ENCODE measurements at regions not wholly inside any gene's neighbourhood (a gene's known extent, or its start where the extent isn't known, plus 50 kb on each side); places are given as distances from the start of the nearest gene placed in this dataset.

DNA sequence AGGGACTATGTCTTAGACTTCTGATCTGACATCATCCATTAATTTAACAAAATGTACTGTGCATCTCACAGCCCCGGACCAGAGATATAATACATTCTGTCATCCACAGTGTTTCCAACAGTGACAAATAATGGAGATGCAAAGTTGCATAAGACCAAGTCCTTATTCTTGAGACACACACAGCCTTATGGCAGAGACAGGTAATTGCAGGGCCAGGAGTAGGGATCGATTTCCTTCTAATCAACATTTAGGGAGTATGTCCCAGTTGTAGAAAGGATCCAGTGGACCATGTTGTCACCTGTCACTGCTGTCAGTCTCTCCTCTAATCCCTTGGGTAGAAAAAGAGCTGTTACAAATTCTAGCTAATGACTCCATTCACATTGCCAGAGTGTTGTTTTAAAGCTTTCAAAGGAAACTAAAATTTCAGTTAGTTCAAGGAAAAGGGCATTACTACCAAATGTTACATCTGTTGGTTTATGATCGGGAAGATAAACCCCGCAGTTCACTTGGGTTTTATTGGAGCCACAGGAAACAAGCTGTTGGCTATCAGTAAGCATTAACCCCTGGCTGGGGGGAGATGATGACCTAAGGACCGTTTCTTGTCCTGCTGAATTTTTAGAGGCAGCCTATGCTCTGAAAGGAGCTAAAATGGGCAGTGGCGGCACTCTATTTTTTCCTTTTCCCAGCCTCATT lies 111.4 kb upstream of the ATXN1 start:
- TF ChIP-seq, protein P1, sequence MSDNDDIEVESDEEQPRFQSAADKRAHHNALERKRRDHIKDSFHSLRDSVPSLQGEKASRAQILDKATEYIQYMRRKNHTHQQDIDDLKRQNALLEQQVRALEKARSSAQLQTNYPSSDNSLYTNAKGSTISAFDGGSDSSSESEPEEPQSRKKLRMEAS (IDR thresholded peaks at IDR 0.05; ENCODE audit: insufficient read depth, insufficient read length): no peak
- TF ChIP-seq JUN (IDR thresholded peaks at IDR 0.05; ENCODE audit: borderline replicate concordance, insufficient read depth, insufficient read length, low read depth) (no peak), GATA2 (IDR thresholded peaks at IDR 0.05; ENCODE audit: insufficient read depth, insufficient read length, low read depth, low read length) (no peak), FOS (IDR thresholded peaks at IDR 0.05; ENCODE audit: borderline replicate concordance, insufficient read depth, low read length) (no peak), POLR2A (IDR thresholded peaks at IDR 0.05; ENCODE audit: low read depth, low read length) (no peak), MYC (IDR thresholded peaks at IDR 0.05; ENCODE audit: low read depth, low read length) (no peak), EZH2 (IDR thresholded peaks at IDR 0.05; ENCODE audit: borderline replicate concordance, low read depth, low read length, severe bottlenecking) (no peak), POLR2AphosphoS5 (IDR thresholded peaks at IDR 0.05; ENCODE audit: insufficient read depth, low read depth, low read length) (no peak)
- TF ChIP-seq, protein P2, sequence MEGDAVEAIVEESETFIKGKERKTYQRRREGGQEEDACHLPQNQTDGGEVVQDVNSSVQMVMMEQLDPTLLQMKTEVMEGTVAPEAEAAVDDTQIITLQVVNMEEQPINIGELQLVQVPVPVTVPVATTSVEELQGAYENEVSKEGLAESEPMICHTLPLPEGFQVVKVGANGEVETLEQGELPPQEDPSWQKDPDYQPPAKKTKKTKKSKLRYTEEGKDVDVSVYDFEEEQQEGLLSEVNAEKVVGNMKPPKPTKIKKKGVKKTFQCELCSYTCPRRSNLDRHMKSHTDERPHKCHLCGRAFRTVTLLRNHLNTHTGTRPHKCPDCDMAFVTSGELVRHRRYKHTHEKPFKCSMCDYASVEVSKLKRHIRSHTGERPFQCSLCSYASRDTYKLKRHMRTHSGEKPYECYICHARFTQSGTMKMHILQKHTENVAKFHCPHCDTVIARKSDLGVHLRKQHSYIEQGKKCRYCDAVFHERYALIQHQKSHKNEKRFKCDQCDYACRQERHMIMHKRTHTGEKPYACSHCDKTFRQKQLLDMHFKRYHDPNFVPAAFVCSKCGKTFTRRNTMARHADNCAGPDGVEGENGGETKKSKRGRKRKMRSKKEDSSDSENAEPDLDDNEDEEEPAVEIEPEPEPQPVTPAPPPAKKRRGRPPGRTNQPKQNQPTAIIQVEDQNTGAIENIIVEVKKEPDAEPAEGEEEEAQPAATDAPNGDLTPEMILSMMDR (IDR thresholded peaks at IDR 0.05; ENCODE audit: extremely low read depth in 1 of 2, insufficient read depth in 1 of 2, low read depth in 1 of 2, low read length in 2 of 2): no peak
- POLR2A ChIA-PET: no interaction called here
- no peak overlapping the region for H3K27ac ChIP-seq (ENCODE audit: insufficient read depth, low read depth, low read length)
- H3K9me1 ChIP-seq (replicated peaks; ENCODE audit: control insufficient read depth, extremely low read depth, insufficient read depth, low read length): no peaks in the 10 kb centered on the region
- no peak overlapping the region for H3K4me2 ChIP-seq (ENCODE audit: insufficient read depth, low read length)
- H3K79me2 ChIP-seq (ENCODE audit: control insufficient read depth, insufficient read depth, low read length): no peaks in the 10 kb centered on the region
- no peak overlapping the region for H2AFZ ChIP-seq (ENCODE audit: low read depth, low read length)
- no peak for DNase-seq (ENCODE audit: low read depth, low spot score)
- peaks cover 3 to 8% of the 10 kb centered on the region in 2 experiments for H3K27me3 ChIP-seq (ENCODE audit: control insufficient read depth in 2 of 2, insufficient read depth in 2 of 2, low read length in 2 of 2)
- H3K9ac ChIP-seq (replicated peaks; ENCODE audit: extremely low read depth, insufficient read depth, low read length): no peak overlapping the region
- no peaks in the 10 kb centered on the region for H3K36me3 ChIP-seq (ENCODE audit: control insufficient read depth in 2 of 2, extremely low read depth in 1 of 2, insufficient read depth in 2 of 2, low read length in 2 of 2)
- no peak for FAIRE-seq
- no TSS peak for BruUV-seq (replicated peaks)
- intact Hi-C loops (cut with micrococcal nuclease): no loop called here
- dilution Hi-C loops (cut with MboI; ENCODE audit: extremely low pct_ligation_motif_present, low sequenced_read_pairs): no loop called here
- no peak overlapping the region for H3K4me3 ChIP-seq (replicated peaks in 1 of 3; ENCODE audit: insufficient read depth in 1 of 3, low read depth in 1 of 3, low read length in 3 of 3)
- CTCF ChIA-PET: interaction anchor here (0.8 kb wide), 1 partner anchor 214 kb away, joined by 3 read pairs; no protein-coding TSS in a partner anchor
- no peaks in the 10 kb centered on the region for H4K20me1 ChIP-seq (replicated peaks; ENCODE audit: control insufficient read depth, extremely low read depth, insufficient read depth, low read length)
- H3K9me3 ChIP-seq (replicated peaks; ENCODE audit: control insufficient read depth, insufficient read depth, low read length): no peaks in the 10 kb centered on the region
- no peaks in the 10 kb centered on the region for H3K4me1 ChIP-seq (ENCODE audit: control insufficient read depth, extremely low read depth, insufficient read depth, low read length)

Data from endothelial cell of umbilical vein (primary cell).